Cardiac fibroblast (primary cell): ENCODE measurements at regions not wholly inside any gene's neighbourhood (a gene's known extent, or its start where the extent isn't known, plus 50 kb on each side); places are given as distances from the start of the nearest gene placed in this dataset.
"Not testable (repeated sequence)": the region's sequence is repeated elsewhere in the genome, so short reads cannot be mapped to it uniquely, and the experiment has no call there.

Source experiments
- DNase-seq, 2 donors: peaks; one replicate each; pipeline versions ENCODE4 v3.0.0 to v3.0.0-alpha.2; 2010; ENCODE audit warnings: low read depth in 2 of 2
- H3K4me3 ChIP-seq, 2 donors: replicated peaks in 1 of 2; 1 replicate in 1 of 2; 2 replicates in 1 of 2; pipeline ENCODE4 v1.5.1; 2011; ENCODE audit warnings: low read depth in 2 of 2, low read length in 2 of 2, mild to moderate bottlenecking in 2 of 2, moderate library complexity in 1 of 2
- CTCF ChIP-seq: IDR thresholded peaks from one replicate; pipeline ENCODE4 v1.5.1; 2011; ENCODE audit warnings: low read depth, mild to moderate bottlenecking, low read length, inconsistent platforms

DNA sequence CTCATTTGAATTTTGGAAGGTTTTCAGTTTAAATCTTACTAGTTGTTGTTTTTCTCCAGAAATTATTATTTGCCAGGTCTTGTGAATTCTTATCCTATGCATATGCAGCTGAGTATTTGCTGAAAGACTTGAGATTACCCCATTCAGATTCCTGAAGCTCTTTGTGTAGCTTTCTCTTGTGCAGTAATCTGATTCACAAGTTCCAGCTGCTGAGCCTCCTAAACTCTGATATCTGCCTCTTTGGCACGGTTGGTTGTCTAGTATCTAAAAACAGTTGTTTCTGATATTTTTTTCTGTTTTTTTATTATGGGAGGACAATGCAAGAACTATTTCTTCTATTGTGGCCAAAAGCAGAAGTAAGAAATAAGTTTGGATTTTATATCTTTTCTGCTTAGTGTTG is 863.9 kb upstream of the MANEA start:
- no peak overlapping the region for H3K4me3 ChIP-seq
- no peak for DNase-seq
- no peak for TF ChIP-seq CTCF

DNA sequence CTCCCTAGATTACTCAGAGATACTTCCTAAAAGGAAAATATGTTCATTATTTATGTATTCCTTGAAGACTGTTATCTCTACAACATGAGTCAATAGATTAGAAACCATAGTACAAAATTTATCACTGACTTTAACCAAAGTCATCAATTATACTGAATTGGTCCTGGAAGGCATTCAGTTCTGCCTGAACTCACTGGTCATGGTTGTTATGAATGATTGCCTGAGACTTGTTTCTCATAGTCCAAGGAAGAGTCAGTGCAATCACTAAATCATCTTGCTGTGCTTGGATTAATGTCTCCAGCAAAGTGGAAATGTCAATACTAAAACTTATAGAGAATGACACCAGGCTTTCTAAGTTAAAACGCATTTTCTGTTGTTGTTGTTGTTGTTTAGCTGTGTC is 878.6 kb upstream of the MANEA start:
- TF ChIP-seq CTCF: no peak
- DNase-seq: no peak
- H3K4me3 ChIP-seq: no peak overlapping the region

DNA sequence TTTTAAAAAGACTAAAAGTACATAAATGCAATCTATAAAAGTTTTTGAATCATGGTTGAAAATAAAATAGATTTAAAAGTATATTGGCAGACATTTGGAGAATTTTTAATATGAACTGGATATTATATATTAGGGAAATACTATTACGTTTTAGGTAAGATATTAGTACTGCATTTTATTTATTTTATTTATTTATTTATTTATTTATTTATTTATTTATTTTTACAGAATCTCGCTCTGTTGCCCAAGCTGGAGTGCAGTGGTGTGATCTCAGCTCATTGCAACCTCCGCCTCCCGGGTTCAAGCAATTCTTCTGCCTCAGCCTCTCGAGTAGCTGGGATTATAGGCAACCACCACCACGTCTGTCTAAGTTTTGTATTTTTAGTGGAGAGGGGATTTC is 890.1 kb upstream of the MANEA start:
- H3K4me3 ChIP-seq, DNase-seq: not testable (repeated sequence)

DNA sequence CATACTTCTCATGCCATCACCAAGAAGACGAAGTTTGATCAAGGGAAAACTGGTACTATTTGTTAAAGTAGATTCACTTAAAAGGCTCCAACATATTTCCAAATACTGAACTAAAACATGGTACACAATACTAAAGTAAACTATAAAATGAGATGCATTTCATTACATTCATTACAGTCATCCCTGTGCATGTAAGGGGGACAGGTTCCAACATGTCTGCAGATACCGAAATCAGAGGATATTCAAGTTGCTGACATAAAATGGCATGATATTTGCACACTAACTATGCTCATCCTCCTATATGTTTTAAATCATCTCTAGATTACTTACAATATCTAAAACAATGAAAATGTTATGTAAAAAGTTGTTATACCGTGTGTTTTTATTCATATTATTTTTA is 893.9 kb upstream of the MANEA start:
- DNase-seq: no peak
- no peak for TF ChIP-seq CTCF
- H3K4me3 ChIP-seq: no peak overlapping the region

GRCh38 chr6:94680669-94681212 is 896.6 kb upstream of the MANEA start:
- no peak for TF ChIP-seq CTCF
- no peak for DNase-seq

GRCh38 chr6:94673251-94673650 is 904.1 kb upstream of the MANEA start:
- H3K4me3 ChIP-seq: no peak overlapping the region
- TF ChIP-seq CTCF: no peak
- no peak for DNase-seq

More at GRCh38 chr6:94680669-94681212, 896.6 kb upstream of the MANEA start:
- no peak overlapping the region for H3K4me3 ChIP-seq

DNA sequence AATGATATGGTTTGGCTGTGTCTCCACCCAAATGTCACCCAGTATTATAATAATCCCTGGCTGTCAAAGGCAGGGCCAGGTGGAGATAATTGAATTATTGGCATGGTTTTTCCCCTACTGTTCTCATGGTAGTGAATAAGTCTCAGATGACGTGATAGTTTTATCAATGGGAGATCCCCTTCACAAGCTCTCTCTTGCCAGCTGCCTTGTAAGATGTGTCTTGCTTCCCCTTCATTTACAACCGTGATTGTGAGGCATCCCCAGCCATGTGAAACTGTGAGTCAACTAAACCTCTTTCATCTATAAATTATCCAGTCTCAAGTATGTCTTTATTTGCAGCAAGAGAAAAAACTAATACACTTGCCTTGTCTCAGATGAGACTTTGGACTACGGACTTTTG is 907.3 kb upstream of the MANEA start:
- DNase-seq: no peak
- H3K4me3 ChIP-seq: no peak overlapping the region
- TF ChIP-seq CTCF: no peak
